ENCODE measurements at regions not wholly inside any gene's neighbourhood (a gene's known extent, or its start where the extent isn't known, plus 50 kb on each side); places are given as distances from the start of the nearest gene placed in this dataset.

GRCh38 chr22:47780281-47780875 is 1017.9 kb downstream of the TBC1D22A start:
- ATAC-seq (replicated peaks in 6 of 8), result no peak
- no peak overlapping the region for H3K4me3 ChIP-seq
- in situ Hi-C loops (cut with MboI; ENCODE audit: low pct_unique_long_range_greater_than_20kb in 2 of 9, low sequenced_read_pairs in 9 of 9, unreplicated experiment in 9 of 9), result no loop called here
- no peak overlapping the region for H3K27ac ChIP-seq
- WGBS, 10 experiments, result 0 to 100% (median 48%) methylated on average over 1 to 8 of the region's 14 CpGs; no CpG with 5 or more reads in 4 of the 10 experiments
- no peaks in the 10 kb centered on the region for H3K4me1 ChIP-seq (replicated peaks in 1 of 2)

GRCh38 chr22:47779474-47779873 is 1017.0 kb downstream of the TBC1D22A start:
- ATAC-seq (replicated peaks in 6 of 8), result no peak
- H3K4me1 ChIP-seq (replicated peaks in 1 of 2), result no peaks in the 10 kb centered on the region
- in situ Hi-C loops (cut with MboI; ENCODE audit: low pct_unique_long_range_greater_than_20kb in 2 of 9, low sequenced_read_pairs in 9 of 9, unreplicated experiment in 9 of 9), result no loop called here
- H3K27ac ChIP-seq, result no peak overlapping the region
- WGBS, 10 experiments, result 18 to 84% (median 50%) methylated on average over 2 to 5 of the region's 7 CpGs; no CpG with 5 or more reads in 4 of the 10 experiments
- no peak overlapping the region for H3K4me3 ChIP-seq

GRCh38 chr22:47778160-47778658 is 1015.8 kb downstream of the TBC1D22A start:
- Histone ChIP-seq H3K27ac (no peak overlapping the region), H3K4me1 (replicated peaks in 1 of 2) (no peaks in the 10 kb centered on the region), H3K4me3 (no peak overlapping the region)
- in situ Hi-C loops (cut with MboI; ENCODE audit: low pct_unique_long_range_greater_than_20kb in 2 of 9, low sequenced_read_pairs in 9 of 9, unreplicated experiment in 9 of 9), result no loop called here
- WGBS, 10 experiments, result 37 to 88% (median 75%) methylated on average over 2 to 13 of the region's 13 CpGs; no CpG with 5 or more reads in 2 of the 10 experiments
- ATAC-seq (replicated peaks in 6 of 8), result no peak

DNA sequence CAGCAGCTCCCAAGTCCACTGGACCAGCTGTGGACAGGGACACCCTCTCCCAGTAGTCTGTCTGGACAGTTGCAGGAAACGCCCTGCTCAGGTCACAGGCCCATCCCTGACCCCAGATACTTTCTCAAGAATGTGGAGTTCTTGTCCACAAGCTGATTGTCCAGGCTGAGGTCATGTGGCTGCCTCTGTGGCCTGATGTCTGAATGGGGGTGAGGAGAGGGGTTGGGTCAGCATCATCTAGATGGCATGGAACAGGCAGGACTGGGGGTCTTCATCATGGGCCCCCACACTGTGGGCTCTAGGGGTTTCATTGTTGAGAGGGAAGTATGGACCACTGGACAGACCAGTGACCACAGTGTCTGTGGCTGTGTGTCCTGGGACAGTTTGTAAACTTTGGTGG is 1015.0 kb downstream of the TBC1D22A start:
- no peak for ATAC-seq (replicated peaks in 6 of 8)
- in situ Hi-C loops (cut with MboI; ENCODE audit: low pct_unique_long_range_greater_than_20kb in 2 of 9, low sequenced_read_pairs in 9 of 9, unreplicated experiment in 9 of 9), result no loop called here
- no peak overlapping the region for H3K4me3 ChIP-seq
- no peak overlapping the region for H3K27ac ChIP-seq
- 0 to 57% (median 0%) methylated on average over 1 of the region's 1 CpG; no CpG with 5 or more reads in 4 of the 10 experiments for WGBS, 10 experiments
- H3K4me1 ChIP-seq (replicated peaks in 1 of 2), result no peaks in the 10 kb centered on the region

DNA sequence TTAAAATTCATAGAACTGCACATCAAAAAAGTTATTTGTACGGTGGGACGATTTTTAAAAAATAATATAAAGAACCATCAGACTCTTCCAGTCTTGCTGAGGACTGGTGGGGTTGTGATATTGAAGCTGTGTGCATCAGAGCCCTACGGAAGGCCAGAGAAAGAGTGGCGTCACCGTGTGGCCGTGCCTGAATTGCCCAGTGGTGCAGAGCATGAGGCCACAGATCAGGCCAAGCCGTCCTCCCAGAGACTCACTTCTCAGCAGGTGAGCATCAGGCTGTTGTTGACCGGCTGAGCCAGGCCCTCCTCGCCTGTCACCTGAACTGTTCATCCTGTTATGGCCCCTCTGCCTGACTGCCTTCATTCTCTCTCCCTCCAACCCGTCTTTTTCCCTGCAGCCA is 1013.9 kb downstream of the TBC1D22A start:
- 5 to 69% (median 31%) methylated on average over 2 to 8 of the region's 10 CpGs; no CpG with 5 or more reads in 1 of the 10 experiments for WGBS, 10 experiments
- no peak overlapping the region for H3K27ac ChIP-seq
- no peak for ATAC-seq (replicated peaks in 6 of 8)
- H3K4me1 ChIP-seq (replicated peaks in 1 of 2), result no peaks in the 10 kb centered on the region
- H3K4me3 ChIP-seq, result no peak overlapping the region
- in situ Hi-C loops (cut with MboI; ENCODE audit: low pct_unique_long_range_greater_than_20kb in 2 of 9, low sequenced_read_pairs in 9 of 9, unreplicated experiment in 9 of 9), result no loop called here

- in situ Hi-C loops (cut with MboI; ENCODE audit: low pct_unique_long_range_greater_than_20kb in 2 of 9, low sequenced_read_pairs in 9 of 9, unreplicated experiment in 9 of 9), result no loop called here
- no peaks in the 10 kb centered on the region for H3K4me1 ChIP-seq (replicated peaks in 1 of 2)
- H3K27ac ChIP-seq, result no peak overlapping the region
- H3K4me3 ChIP-seq, result no peak overlapping the region
- ATAC-seq (replicated peaks in 6 of 8), result no peak
- WGBS, 10 experiments, result 5 to 96% (median 40%) methylated on average over 1 to 4 of the region's 4 CpGs; no CpG with 5 or more reads in 1 of the 10 experiments
Measured at GRCh38 chr22:47775686-47776085, 1013.2 kb downstream of the TBC1D22A start.

- 4 to 88% (median 25%) methylated on average over 2 to 4 of the region's 4 CpGs; no CpG with 5 or more reads in 2 of the 10 experiments for WGBS, 10 experiments
Measured at GRCh38 chr22:47775191-47775590, 1012.7 kb downstream of the TBC1D22A start.

GRCh38 chr22:47773635-47774034 is 1011.2 kb downstream of the TBC1D22A start:
- Histone ChIP-seq H3K27ac (no peak overlapping the region), H3K4me1 (replicated peaks in 1 of 2) (no peaks in the 10 kb centered on the region), H3K4me3 (no peak overlapping the region)
- in situ Hi-C loops (cut with MboI; ENCODE audit: low pct_unique_long_range_greater_than_20kb in 2 of 9, low sequenced_read_pairs in 9 of 9, unreplicated experiment in 9 of 9), result no loop called here
- no peak for ATAC-seq (replicated peaks in 6 of 8)
- 0 to 81% (median 7%) methylated on average over 1 to 2 of the region's 2 CpGs; no CpG with 5 or more reads in 2 of the 10 experiments for WGBS, 10 experiments

More at GRCh38 chr22:47775191-47775590, 1012.7 kb downstream of the TBC1D22A start:
- Histone ChIP-seq H3K4me3 (no peak overlapping the region), H3K4me1 (replicated peaks in 1 of 2) (no peaks in the 10 kb centered on the region), H3K27ac (no peak overlapping the region)
- in situ Hi-C loops (cut with MboI; ENCODE audit: low pct_unique_long_range_greater_than_20kb in 2 of 9, low sequenced_read_pairs in 9 of 9, unreplicated experiment in 9 of 9), result no loop called here
- ATAC-seq (replicated peaks in 6 of 8), result no peak

DNA sequence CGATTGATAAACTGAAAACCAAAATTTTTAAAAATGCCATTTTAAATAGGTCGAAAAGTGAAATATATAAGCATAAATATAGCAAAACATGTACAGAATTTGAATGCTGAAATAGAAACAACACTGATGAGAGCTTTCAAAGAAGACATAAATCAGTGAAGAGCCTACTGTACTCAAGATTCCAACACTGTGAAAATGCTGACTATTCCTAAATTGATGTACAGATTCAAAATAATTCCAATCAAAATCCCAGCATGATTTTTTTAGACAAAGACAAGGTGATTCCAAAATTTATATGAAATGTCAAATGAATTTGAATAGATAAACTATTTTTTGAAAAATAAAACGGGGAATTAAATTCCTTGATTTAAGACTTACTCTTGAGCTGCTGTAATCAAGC is 1010.4 kb downstream of the TBC1D22A start:
- WGBS, 10 experiments, result 0 to 90% (median 28%) methylated on average over 1 to 3 of the region's 3 CpGs
- in situ Hi-C loops (cut with MboI; ENCODE audit: low pct_unique_long_range_greater_than_20kb in 2 of 9, low sequenced_read_pairs in 9 of 9, unreplicated experiment in 9 of 9), result no loop called here
- ATAC-seq (replicated peaks in 6 of 8), result no peak

GRCh38 chr22:47769652-47770051 is 1007.2 kb downstream of the TBC1D22A start:
- H3K4me1 ChIP-seq (replicated peaks in 1 of 2), result no peaks in the 10 kb centered on the region
- in situ Hi-C loops (cut with MboI; ENCODE audit: low pct_unique_long_range_greater_than_20kb in 2 of 9, low sequenced_read_pairs in 9 of 9, unreplicated experiment in 9 of 9), result no loop called here
- no peak overlapping the region for H3K27ac ChIP-seq
- no peak for ATAC-seq (replicated peaks in 6 of 8)
- 0 to 100% (median 53%) methylated on average over 1 to 6 of the region's 6 CpGs for WGBS, 10 experiments
- H3K4me3 ChIP-seq, result no peak overlapping the region

More for the DNA sequence above, 1010.4 kb downstream of the TBC1D22A start:
- H3K4me1 ChIP-seq (replicated peaks in 1 of 2), result no peaks in the 10 kb centered on the region
- no peak overlapping the region for H3K4me3 ChIP-seq
- H3K27ac ChIP-seq, result no peak overlapping the region

- Histone ChIP-seq H3K4me3 (no peak overlapping the region), H3K27ac (no peak overlapping the region), H3K4me1 (replicated peaks in 1 of 2) (no peaks in the 10 kb centered on the region)
- in situ Hi-C loops (cut with MboI; ENCODE audit: low pct_unique_long_range_greater_than_20kb in 2 of 9, low sequenced_read_pairs in 9 of 9, unreplicated experiment in 9 of 9), result no loop called here
- ATAC-seq (replicated peaks in 6 of 8), result no peak
- WGBS, 10 experiments, result 24 to 83% (median 47%) methylated on average over 3 to 4 of the region's 4 CpGs; no CpG with 5 or more reads in 2 of the 10 experiments
Measured at GRCh38 chr22:47768027-47768426, 1005.6 kb downstream of the TBC1D22A start.

DNA sequence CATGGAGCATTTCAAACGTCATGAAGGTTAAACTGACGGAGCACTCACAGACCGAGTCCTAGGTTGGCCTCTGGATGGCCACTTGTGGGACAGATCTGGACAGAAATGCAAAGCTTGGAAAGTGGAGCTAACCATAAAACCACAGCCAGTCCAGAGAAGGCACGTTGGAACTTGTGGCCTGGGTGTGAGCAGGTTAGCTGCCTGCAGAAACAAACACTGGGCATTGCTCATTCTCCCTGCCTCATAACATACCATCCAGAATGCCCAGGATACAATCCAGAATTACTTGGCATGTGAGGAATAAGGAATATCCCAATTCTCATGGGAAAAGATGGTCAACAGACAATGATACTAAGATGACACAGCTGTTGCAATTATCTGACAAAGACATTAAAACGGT is 1005.0 kb downstream of the TBC1D22A start:
- no peaks in the 10 kb centered on the region for H3K4me1 ChIP-seq (replicated peaks in 1 of 2)
- in situ Hi-C loops (cut with MboI; ENCODE audit: low pct_unique_long_range_greater_than_20kb in 2 of 9, low sequenced_read_pairs in 9 of 9, unreplicated experiment in 9 of 9), result no loop called here
- WGBS, 10 experiments, result 0 to 76% (median 25%) methylated on average over 1 to 5 of the region's 5 CpGs; no CpG with 5 or more reads in 2 of the 10 experiments
- H3K27ac ChIP-seq, result no peak overlapping the region
- ATAC-seq (replicated peaks in 6 of 8), result no peak
- no peak overlapping the region for H3K4me3 ChIP-seq

GRCh38 chr22:47765757-47766156 is 1003.3 kb downstream of the TBC1D22A start:
- 0 to 82% (median 19%) methylated on average over 2 to 6 of the region's 6 CpGs for WGBS, 10 experiments
- H3K4me1 ChIP-seq (replicated peaks in 1 of 2), result no peaks in the 10 kb centered on the region
- no peak overlapping the region for H3K27ac ChIP-seq
- no peak for ATAC-seq (replicated peaks in 6 of 8)
- no peak overlapping the region for H3K4me3 ChIP-seq
- in situ Hi-C loops (cut with MboI; ENCODE audit: low pct_unique_long_range_greater_than_20kb in 2 of 9, low sequenced_read_pairs in 9 of 9, unreplicated experiment in 9 of 9), result no loop called here

- Histone ChIP-seq H3K4me1 (replicated peaks in 1 of 2) (no peaks in the 10 kb centered on the region), H3K27ac (no peak overlapping the region), H3K4me3 (no peak overlapping the region)
- no peak for ATAC-seq (replicated peaks in 6 of 8)
- in situ Hi-C loops (cut with MboI; ENCODE audit: low pct_unique_long_range_greater_than_20kb in 2 of 9, low sequenced_read_pairs in 9 of 9, unreplicated experiment in 9 of 9), result no loop called here
- WGBS, 10 experiments, result 10 to 82% (median 20%) methylated on average over 1 to 3 of the region's 3 CpGs; no CpG with 5 or more reads in 7 of the 10 experiments
Measured at GRCh38 chr22:47762141-47762540, 999.7 kb downstream of the TBC1D22A start.
